B cell (primary cell): ENCODE measurements at regions not wholly inside any gene's neighbourhood (a gene's known extent, or its start where the extent isn't known, plus 50 kb on each side); places are given as distances from the start of the nearest gene placed in this dataset.

Experiments
- ATAC-seq: fragments of 200-7000 bp; cut with Tn5 transposase; one replicate; pipeline ENCODE4 v1.10.0; 2021; ENCODE audit warnings: low read depth, mild to moderate bottlenecking, moderate number of reproducible peaks, moderate library complexity
- CTCF ChIA-PET: fragments of 350-600 bp; sonication (Branson Sonifier 250); formaldehyde crosslinking; loops from one replicate; lab custom pipeline; 2021; ENCODE audit warnings: antibody characterized with exemption, inconsistent platforms; lab: Charles Lee
- POLR2A ChIA-PET: fragments of 350-600 bp; sonication (Branson Sonifier 250); formaldehyde crosslinking; loops from one replicate; lab custom pipeline; 2021; ENCODE audit warnings: antibody characterized with exemption; lab: Charles Lee
- DNase-seq: peaks from one replicate; pipeline ENCODE4 v3.0.0; 2013
- H2AFZ ChIP-seq: 2 replicates; pipeline ENCODE4 v1.6.1; 2012; ENCODE audit warnings: mild to moderate bottlenecking, low read depth, low read length; ENCODE audit not compliant: insufficient read depth, poor library complexity, severe bottlenecking
- H3K27ac ChIP-seq, 2 donors: 1 replicate in 1 of 2; 2 replicates in 1 of 2; pipeline ENCODE4 v1.5.1; 2012 to 2013; ENCODE audit warnings: low read length in 2 of 2, mild to moderate bottlenecking in 2 of 2, moderate library complexity in 1 of 2
- H3K27me3 ChIP-seq, 4 experiments: fragments of 200-600 bp in 1 of 4; sonication (generic) in 1 of 4; replicated peaks in 1 of 4; 1 replicate in 2 of 4; 2 replicates in 2 of 4; pipeline versions ENCODE4 v1.6.1 to v1.7.0; 2013 to 2016; ENCODE audit warnings: low read length in 3 of 4, mild to moderate bottlenecking in 2 of 4, mixed read lengths in 1 of 4, moderate library complexity in 1 of 4; ENCODE audit not compliant: insufficient read depth in 4 of 4, control insufficient read depth in 3 of 4; ENCODE audit errors: control extremely low read depth in 1 of 4
- H3K36me3 ChIP-seq, 2 experiments: replicated peaks in 1 of 2; 1 replicate in 1 of 2; 2 replicates in 1 of 2; pipeline versions ENCODE4 v1.6.1 to v1.7.1; 2013; ENCODE audit warnings: low read length in 1 of 2; ENCODE audit not compliant: insufficient read depth in 2 of 2, control insufficient read depth in 1 of 2; ENCODE audit errors: control extremely low read depth in 1 of 2, extremely low read depth in 1 of 2
- H3K4me1 ChIP-seq, 2 donors: fragments of 200-600 bp in 1 of 2; sonication (generic) in 1 of 2; 1 replicate in 1 of 2; 2 replicates in 1 of 2; pipeline versions ENCODE4 v1.5.1 to v1.6.1; 2013 to 2017; ENCODE audit warnings: low read length in 2 of 2; ENCODE audit not compliant: control insufficient read depth in 2 of 2, insufficient read depth in 2 of 2
- H3K4me2 ChIP-seq: replicated peaks from 2 replicates; pipeline ENCODE3; 2012; ENCODE audit warnings: mild to moderate bottlenecking, low read depth, low read length; ENCODE audit not compliant: poor library complexity, severe bottlenecking
- H3K4me3 ChIP-seq, 5 experiments: fragments of 200-600 bp in 1 of 5; sonication (generic) in 1 of 5; 1 replicate in 3 of 5; 2 replicates in 2 of 5; pipeline versions ENCODE4 v1.5.1 to v1.7.0; 2011 to 2016; ENCODE audit warnings: low read length in 4 of 5, mild to moderate bottlenecking in 4 of 5, low read depth in 2 of 5, control low read depth in 1 of 5, moderate library complexity in 1 of 5; ENCODE audit not compliant: insufficient read depth in 1 of 5; ENCODE audit errors: control extremely low read depth in 1 of 5, extremely low read depth in 1 of 5
- H3K79me2 ChIP-seq: fragments of 200-600 bp; sonication (generic); one replicate; pipeline ENCODE4 v1.6.0; 2016; ENCODE audit warnings: low read length; ENCODE audit not compliant: control insufficient read depth, insufficient read depth
- H3K9ac ChIP-seq: fragments of 200-600 bp; sonication (generic); 2 replicates; pipeline ENCODE4 v1.6.1; 2017; ENCODE audit warnings: mild to moderate bottlenecking, low read length, moderate library complexity
- H3K9me3 ChIP-seq, 3 donors: one replicate each; pipeline versions ENCODE4 v1.6.1 to v1.7.1; 2013; ENCODE audit warnings: low read length in 2 of 3; ENCODE audit not compliant: control insufficient read depth in 2 of 3, insufficient read depth in 1 of 3; ENCODE audit errors: control extremely low read depth in 1 of 3
- H4K20me1 ChIP-seq: 2 replicates; pipeline ENCODE4 v1.6.0; 2012; ENCODE audit warnings: mild to moderate bottlenecking, low read length; ENCODE audit not compliant: insufficient read depth, control insufficient read depth, poor library complexity, severe bottlenecking
- H3K27ac Mint-ChIP-seq: one replicate; pipeline ENCODE4 v1.8.0; 2021; ENCODE audit warnings: mixed read lengths
- H3K27me3 Mint-ChIP-seq: one replicate; pipeline ENCODE4 v1.8.0; 2021; ENCODE audit warnings: mixed read lengths
- H3K4me1 Mint-ChIP-seq: one replicate; pipeline ENCODE4 v1.8.0; 2021; ENCODE audit warnings: mixed read lengths
- H3K4me3 Mint-ChIP-seq: one replicate; pipeline ENCODE4 v1.8.0; 2021; ENCODE audit warnings: mixed read lengths
- H3K9me3 Mint-ChIP-seq: one replicate; pipeline ENCODE4 v1.8.0; 2022; ENCODE audit warnings: mixed read lengths; ENCODE audit not compliant: insufficient read depth
- CTCF ChIP-seq: fragments of 200-600 bp; IDR thresholded peaks from one replicate; pipeline ENCODE4 v1.8.0; 2022; ENCODE audit warnings: antibody characterized with exemption, mild to moderate bottlenecking
- EZH2 ChIP-seq: IDR thresholded peaks from 2 replicates; pipeline ENCODE4 v1.6.1; 2012; ENCODE audit warnings: borderline replicate concordance, low read depth, mild to moderate bottlenecking, moderate library complexity, low read length; ENCODE audit not compliant: insufficient read depth, poor library complexity, severe bottlenecking
- WGBS: methylation state at CpG from one replicate; pipeline ENCODE4 v1.1.5; 2013; ENCODE audit warnings: missing lambda C conversion rate; ENCODE audit not compliant: insufficient coverage; 5-methylcytosine and 5-hydroxymethylcytosine counted together
- intact Hi-C: fragments of 100-400 bp; cut with micrococcal nuclease; formaldehyde crosslinking; loops from one replicate; pipeline ENCODE4 v1.10.0; 2022

- Histone ChIP-seq H3K9ac (no peak overlapping the region), H2AFZ (no peak overlapping the region), H3K27ac (no peak overlapping the region), H3K4me2 (no peak overlapping the region), H4K20me1 (no peaks in the 10 kb centered on the region), H3K36me3 (no peaks in the 10 kb centered on the region), H3K79me2 (no peaks in the 10 kb centered on the region), H3K27me3 (peaks cover 0 to 6% (median 1%) of the 10 kb centered on the region in 4 experiments), H3K4me3 (no peak overlapping the region), H3K4me1 (no peaks in the 10 kb centered on the region), H3K9me3 (peaks cover 0 to 22% (median 2%) of the 10 kb centered on the region in 3 donors)
- POLR2A ChIA-PET: no interaction called here
- CTCF ChIA-PET: no interaction called here
- Mint-ChIP-seq H3K4me1 (no peaks in the 10 kb centered on the region), H3K27me3 (peaks cover 7% of the 10 kb centered on the region), H3K27ac (no peak overlapping the region), H3K4me3 (no peak overlapping the region), H3K9me3 (peaks cover 11% of the 10 kb centered on the region)
- no peak for TF ChIP-seq EZH2
- TF ChIP-seq CTCF: no peak
- WGBS: 83% methylated on average over 9 of the region's 12 CpGs
- intact Hi-C loops: no loop called here
- no peak for ATAC-seq
- DNase-seq: no peak
Observed at GRCh38 chr14:101480022-101480746, 81.1 kb upstream of the DIO3 start.

GRCh38 chr14:101480747-101481530, 80.4 kb upstream of the DIO3 start:
- Mint-ChIP-seq H3K27ac (no peak overlapping the region), H3K9me3 (peaks cover 11% of the 10 kb centered on the region), H3K4me3 (no peak overlapping the region), H3K27me3 (peaks cover 7% of the 10 kb centered on the region), H3K4me1 (no peaks in the 10 kb centered on the region)
- intact Hi-C loops: no loop called here
- Histone ChIP-seq H3K4me2 (no peak overlapping the region), H3K27me3 (peaks cover 0 to 6% (median 1%) of the 10 kb centered on the region in 4 experiments), H3K36me3 (no peaks in the 10 kb centered on the region), H4K20me1 (no peaks in the 10 kb centered on the region), H3K27ac (no peak overlapping the region), H3K4me3 (no peak overlapping the region), H2AFZ (no peak overlapping the region), H3K9me3 (peaks cover 0 to 22% (median 2%) of the 10 kb centered on the region in 3 donors), H3K4me1 (no peaks in the 10 kb centered on the region), H3K79me2 (no peaks in the 10 kb centered on the region), H3K9ac (no peak overlapping the region)
- TF ChIP-seq EZH2: no peak
- TF ChIP-seq CTCF: no peak
- ATAC-seq (no peak), DNase-seq (no peak)
- 86% methylated on average over 10 of the region's 16 CpGs for WGBS
- CTCF ChIA-PET: no interaction called here
- POLR2A ChIA-PET: no interaction called here
